Upper lobe of right lung (tissue), 1 donor: ENCODE measurements at regions not wholly inside any gene's neighbourhood (a gene's known extent, or its start where the extent isn't known, plus 50 kb on each side); places are given as distances from the start of the nearest gene placed in this dataset.

ENCODE experiments used
- ATAC-seq: fragments of 200-7000 bp; cut with Tn5 transposase; one replicate; pipeline ENCODE4 v1.9.1; 2020; ENCODE audit warnings: mild to moderate bottlenecking, moderate library complexity
- DNase-seq: peaks from one replicate; pipeline ENCODE4 v3.0.0-alpha.2; 2020
- H3K27ac ChIP-seq: fragments of 200-600 bp; one replicate; pipeline ENCODE4 v1.8.0; 2022
- H3K27me3 ChIP-seq: fragments of 200-600 bp; one replicate; pipeline ENCODE4 v1.8.0; 2022; ENCODE audit warnings: mild to moderate bottlenecking
- H3K36me3 ChIP-seq: fragments of 200-600 bp; one replicate; pipeline ENCODE4 v1.8.0; 2022
- H3K4me1 ChIP-seq: fragments of 200-600 bp; one replicate; pipeline ENCODE4 v1.8.0; 2022
- H3K4me3 ChIP-seq: fragments of 200-600 bp; one replicate; pipeline ENCODE4 v1.8.0; 2022; ENCODE audit warnings: mild to moderate bottlenecking
- H3K9me3 ChIP-seq: fragments of 200-600 bp; one replicate; pipeline ENCODE4 v1.8.0; 2022
- CTCF ChIP-seq: fragments of 200-600 bp; IDR thresholded peaks from one replicate; pipeline ENCODE4 v1.8.0; 2022; ENCODE audit warnings: antibody characterized with exemption
- intact Hi-C: fragments of 100-400 bp; cut with DNase I; formaldehyde crosslinking; loops from one replicate; pipeline ENCODE4 v1.11.0; 2022
- donor health status: DM: no; HTN: yes; CAD: no; lungs with severe emphysema.

DNA sequence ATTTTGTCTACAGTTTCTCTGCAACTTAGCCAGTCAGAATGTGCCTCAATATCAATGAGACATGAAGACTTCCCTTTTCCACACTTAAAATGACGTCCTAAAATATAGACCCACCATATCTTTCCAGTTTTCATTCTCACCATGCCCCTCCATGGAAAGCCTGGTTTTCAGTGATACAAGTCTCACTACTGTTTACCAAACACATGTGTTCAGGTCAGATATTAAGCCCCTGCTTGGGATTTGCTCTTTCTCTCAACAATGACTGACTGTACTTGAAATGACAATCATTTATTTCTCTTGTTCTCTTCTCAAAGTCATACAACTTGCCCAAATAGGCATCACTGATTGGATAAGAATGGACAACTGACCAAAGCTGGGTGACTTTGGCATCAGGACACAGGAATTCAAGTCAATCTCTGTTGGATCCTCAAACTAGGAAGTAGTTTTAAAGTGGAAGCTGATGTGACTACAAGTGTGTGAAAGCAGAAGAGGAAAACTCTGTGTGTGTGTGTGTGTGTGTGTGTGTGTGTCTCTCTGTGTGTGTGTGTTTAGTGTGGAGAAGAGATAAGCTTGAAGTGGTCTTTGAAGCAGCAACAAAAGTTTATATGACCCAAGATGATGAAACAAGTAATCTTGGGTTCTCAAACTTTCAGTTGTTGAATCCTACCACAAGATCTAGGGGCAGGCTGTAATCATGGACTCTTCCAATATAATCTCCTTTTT is 217.4 kb upstream of the FGF13 start:
- DNase-seq (no peak), ATAC-seq (no peak)
- TF ChIP-seq CTCF: no peak
- H3K27ac ChIP-seq: no peak overlapping the region
- no peaks in the 10 kb centered on the region for H3K36me3 ChIP-seq
- H3K4me1 ChIP-seq: no peaks in the 10 kb centered on the region
- intact Hi-C loops: no loop called here
- no peaks in the 10 kb centered on the region for H3K27me3 ChIP-seq
- H3K4me3 ChIP-seq: no peak overlapping the region
- H3K9me3 ChIP-seq: no peaks in the 10 kb centered on the region

DNA sequence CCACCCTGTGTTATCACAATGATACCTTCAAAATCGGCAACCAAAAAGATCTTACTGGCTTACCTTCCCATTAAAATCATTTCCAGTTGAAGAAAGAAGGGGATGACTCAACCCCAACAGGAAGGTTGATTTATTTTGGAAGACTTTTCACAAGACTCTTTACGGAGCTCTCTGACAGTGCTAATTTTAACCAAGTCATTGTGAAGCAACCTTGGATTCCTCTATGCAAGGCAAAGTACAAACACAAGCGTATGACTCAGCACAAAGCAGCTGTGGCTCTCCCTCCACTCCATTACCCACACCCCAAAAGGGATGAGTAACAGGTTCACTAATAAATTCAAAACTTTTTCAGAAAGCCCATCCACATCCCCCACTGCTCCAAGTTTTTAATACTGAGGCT is 213.8 kb upstream of the FGF13 start:
- Histone ChIP-seq H3K27ac (no peak overlapping the region), H3K27me3 (no peaks in the 10 kb centered on the region), H3K4me1 (no peaks in the 10 kb centered on the region), H3K9me3 (no peaks in the 10 kb centered on the region), H3K4me3 (no peak overlapping the region), H3K36me3 (no peaks in the 10 kb centered on the region)
- ATAC-seq (no peak), DNase-seq (no peak)
- TF ChIP-seq CTCF: no peak
- intact Hi-C loops: no loop called here

DNA sequence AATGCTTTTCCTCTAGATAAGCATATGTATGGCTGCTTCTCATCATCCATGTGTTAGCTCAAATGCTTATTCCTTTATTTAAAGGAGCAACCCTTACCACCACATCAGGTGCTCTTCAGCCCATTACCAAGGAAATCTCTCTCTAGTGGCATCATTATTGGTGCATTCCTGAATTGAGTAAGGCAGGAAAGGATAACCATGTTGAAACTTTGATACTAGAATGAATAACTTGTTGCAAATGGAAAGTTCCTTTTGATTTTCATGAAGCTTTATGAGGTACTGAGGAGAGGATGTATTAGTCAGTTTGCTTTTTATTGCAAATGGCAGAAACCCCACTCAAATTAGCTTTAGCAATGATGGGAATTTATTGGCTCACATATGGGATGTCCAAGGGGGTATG is 212.3 kb upstream of the FGF13 start:
- no peaks in the 10 kb centered on the region for H3K27me3 ChIP-seq
- no peaks in the 10 kb centered on the region for H3K9me3 ChIP-seq
- H3K36me3 ChIP-seq: no peaks in the 10 kb centered on the region
- intact Hi-C loops: no loop called here
- no peak overlapping the region for H3K4me3 ChIP-seq
- no peak for TF ChIP-seq CTCF
- DNase-seq: no peak
- ATAC-seq: no peak
- no peaks in the 10 kb centered on the region for H3K4me1 ChIP-seq
- no peak overlapping the region for H3K27ac ChIP-seq

DNA sequence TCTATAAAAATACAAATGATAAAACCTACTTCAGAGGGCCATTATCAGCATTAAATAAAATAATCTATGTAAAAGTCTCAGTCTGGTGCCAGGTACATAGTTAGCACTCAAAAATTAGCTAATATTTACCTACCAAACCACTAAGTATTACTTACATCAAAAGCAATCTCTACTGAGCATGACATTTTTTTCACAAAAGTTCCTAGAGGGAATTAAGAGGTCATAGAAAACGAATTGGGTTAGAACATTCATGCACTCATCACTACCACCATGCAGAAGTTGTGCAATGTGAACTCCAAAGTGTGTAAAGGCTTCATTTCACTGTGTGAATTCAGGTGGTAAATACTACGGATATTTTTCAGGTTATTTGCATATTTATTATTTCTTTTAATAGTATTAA is 209.5 kb upstream of the FGF13 start:
- no peaks in the 10 kb centered on the region for H3K36me3 ChIP-seq
- no peak overlapping the region for H3K4me3 ChIP-seq
- no peak for TF ChIP-seq CTCF
- no peaks in the 10 kb centered on the region for H3K9me3 ChIP-seq
- no peaks in the 10 kb centered on the region for H3K27me3 ChIP-seq
- H3K27ac ChIP-seq: no peak overlapping the region
- H3K4me1 ChIP-seq: no peaks in the 10 kb centered on the region
- intact Hi-C loops: no loop called here
- no peak for ATAC-seq
- DNase-seq: no peak

GRCh38 chrX:138917781-138918180 is 206.3 kb upstream of the FGF13 start:
- Histone ChIP-seq H3K27ac (no peak overlapping the region), H3K4me1 (no peaks in the 10 kb centered on the region), H3K27me3 (no peaks in the 10 kb centered on the region), H3K9me3 (no peaks in the 10 kb centered on the region), H3K36me3 (no peaks in the 10 kb centered on the region), H3K4me3 (no peak overlapping the region)
- ATAC-seq (no peak), DNase-seq (no peak)
- intact Hi-C loops: no loop called here
- TF ChIP-seq CTCF: no peak

GRCh38 chrX:138914767-138915166 is 203.2 kb upstream of the FGF13 start:
- H3K9me3 ChIP-seq: no peaks in the 10 kb centered on the region
- no peak overlapping the region for H3K4me3 ChIP-seq
- no peaks in the 10 kb centered on the region for H3K27me3 ChIP-seq
- no peak overlapping the region for H3K27ac ChIP-seq
- ATAC-seq: no peak
- H3K4me1 ChIP-seq: no peaks in the 10 kb centered on the region
- DNase-seq: no peak
- no peak for TF ChIP-seq CTCF
- intact Hi-C loops: no loop called here
- no peaks in the 10 kb centered on the region for H3K36me3 ChIP-seq
